ENCODE measurements at regions not wholly inside any gene's neighbourhood (a gene's known extent, or its start where the extent isn't known, plus 50 kb on each side); places are given as distances from the start of the nearest gene placed in this dataset.

GRCh38 chr6:159487636-159488035 lies 205.4 kb downstream of the SOD2 start:
- POLR2A ChIA-PET = no interaction called here
- TF ChIP-seq ZNF510 (tag by site-specific recombination; IDR thresholded peaks at IDR 0.05; ENCODE audit: insufficient replicate concordance) = no peak
- no peak for TF ChIP-seq ZNF37A (tag by site-specific recombination; IDR thresholded peaks at IDR 0.05)
- no peak for TF ChIP-seq SETDB1 (IDR thresholded peaks at IDR 0.05; ENCODE audit: insufficient read length, low read length)
- no peak for TF ChIP-seq ZNF585B (tag by site-specific recombination; IDR thresholded peaks at IDR 0.05)
- TF ChIP-seq ZFHX2 (tag by site-specific recombination; conservative IDR thresholded peaks at IDR 0.05) = no peak
- TF ChIP-seq ZNF311 (tag by site-specific recombination; IDR thresholded peaks at IDR 0.05; ENCODE audit: borderline replicate concordance) = no peak
- TF ChIP-seq GLIS1 (tag by site-specific recombination; IDR thresholded peaks at IDR 0.05) = no peak
- no peak for TF ChIP-seq HOXD13 (CRISPR knock-in tag; IDR thresholded peaks at IDR 0.05; ENCODE audit: borderline replicate concordance)
- no peak for TF ChIP-seq ZSCAN30 (tag by site-specific recombination; IDR thresholded peaks at IDR 0.05)
- TF ChIP-seq ZNF133 (tag by site-specific recombination; IDR thresholded peaks at IDR 0.05) = no peak
- no peaks in the 10 kb centered on the region for H3K9me3 ChIP-seq (ENCODE audit: control insufficient read depth, insufficient read depth, low read depth, low read length)
- no peaks in the 10 kb centered on the region for H3K4me1 ChIP-seq (ENCODE audit: control insufficient read depth, insufficient read depth, low read length)
- no peak overlapping the region for H3K4me3 ChIP-seq (ENCODE audit: low read depth, low read length)
- no peak overlapping the region for H3K27ac ChIP-seq (ENCODE audit: extremely low read depth, low read depth, low read length)
- CTCF ChIA-PET = interaction anchor here (0.7 kb wide), 1 partner anchor 234 kb away, joined by 3 read pairs; no protein-coding TSS in a partner anchor
- H3K36me3 ChIP-seq (ENCODE audit: control insufficient read depth in 2 of 2, insufficient read depth in 1 of 2, low read length in 2 of 2) = no peaks in the 10 kb centered on the region

GRCh38 chr6:159483259-159483658 lies 209.8 kb downstream of the SOD2 start:
- H3K27ac ChIP-seq (ENCODE audit: extremely low read depth, low read depth, low read length) = no peak overlapping the region
- TF ChIP-seq ZNF37A (tag by site-specific recombination; IDR thresholded peaks at IDR 0.05) = no peak
- TF ChIP-seq PRDM4 (tag by site-specific recombination; IDR thresholded peaks at IDR 0.05) = no peak
- no peak for TF ChIP-seq ZNF571 (tag by site-specific recombination; IDR thresholded peaks at IDR 0.05)
- TF ChIP-seq ZNF521 (tag by site-specific recombination; IDR thresholded peaks at IDR 0.05) = no peak
- no peak for TF ChIP-seq ZNF555 (tag by site-specific recombination; conservative IDR thresholded peaks at IDR 0.05)
- no peaks in the 10 kb centered on the region for H3K36me3 ChIP-seq (ENCODE audit: control insufficient read depth in 2 of 2, insufficient read depth in 1 of 2, low read length in 2 of 2)
- H3K4me3 ChIP-seq (ENCODE audit: low read depth, low read length) = no peak overlapping the region
- POLR2A ChIA-PET = no interaction called here
- no peaks in the 10 kb centered on the region for H3K4me1 ChIP-seq (ENCODE audit: control insufficient read depth, insufficient read depth, low read length)
- CTCF ChIA-PET = interaction anchor here (1.7 kb wide), 1 partner anchor 125 kb away, joined by 4 read pairs; no protein-coding TSS in a partner anchor
- H3K9me3 ChIP-seq (ENCODE audit: control insufficient read depth, insufficient read depth, low read depth, low read length) = no peaks in the 10 kb centered on the region

GRCh38 chr6:159481897-159482296 lies 211.1 kb downstream of the SOD2 start:
- Histone ChIP-seq H3K4me1 (ENCODE audit: control insufficient read depth, insufficient read depth, low read length) (no peaks in the 10 kb centered on the region), H3K36me3 (ENCODE audit: control insufficient read depth in 2 of 2, insufficient read depth in 1 of 2, low read length in 2 of 2) (no peaks in the 10 kb centered on the region), H3K9me3 (ENCODE audit: control insufficient read depth, insufficient read depth, low read depth, low read length) (no peaks in the 10 kb centered on the region), H3K27ac (ENCODE audit: extremely low read depth, low read depth, low read length) (no peak overlapping the region), H3K4me3 (ENCODE audit: low read depth, low read length) (no peak overlapping the region)
- CTCF ChIA-PET = interaction anchor here (0.5 kb wide), 1 partner anchor 172 kb away, joined by 4 read pairs; no protein-coding TSS in a partner anchor
- POLR2A ChIA-PET = no interaction called here
- TF ChIP-seq ZNF549 (tag by site-specific recombination; IDR thresholded peaks at IDR 0.05) = no peak
- TF ChIP-seq ZNF16 (tag by site-specific recombination; IDR thresholded peaks at IDR 0.05; ENCODE audit: low read depth) = no peak
- no peak for TF ChIP-seq ZNF561 (tag by site-specific recombination; IDR thresholded peaks at IDR 0.05; ENCODE audit: borderline replicate concordance)
- no peak for TF ChIP-seq PATZ1 (tag by site-specific recombination; IDR thresholded peaks at IDR 0.05)
- TF ChIP-seq ZNF18 (tag by site-specific recombination; IDR thresholded peaks at IDR 0.05) = no peak
- no peak for TF ChIP-seq ZNF776 (tag by site-specific recombination; IDR thresholded peaks at IDR 0.05; ENCODE audit: borderline replicate concordance)
- no peak for TF ChIP-seq SALL2 (tag by site-specific recombination; IDR thresholded peaks at IDR 0.05; ENCODE audit: borderline replicate concordance)
- TF ChIP-seq KLF10 (tag by site-specific recombination; IDR thresholded peaks at IDR 0.05) = no peak

All from HEK293 (cell line).